ENCODE measurements at regions not wholly inside any gene's neighbourhood (a gene's known extent, or its start where the extent isn't known, plus 50 kb on each side); places are given as distances from the start of the nearest gene placed in this dataset.

GRCh38 chr6:27687154-27688013 lies 214.5 kb upstream of the ZNF184 start:
- TF ChIP-seq CTCF (conservative IDR thresholded peaks at IDR 0.05; ENCODE audit: low read depth, low read length): peak; percentile 90
- no peak for TF ChIP-seq EZH2 (IDR thresholded peaks at IDR 0.05; ENCODE audit: low read length, unreplicated experiment)

Measured in PC-3 (cell line).